IPS-20b (cell line): ENCODE measurements at regions not wholly inside any gene's neighbourhood (a gene's known extent, or its start where the extent isn't known, plus 50 kb on each side); places are given as distances from the start of the nearest gene placed in this dataset.

ENCODE experiments used
- H3K27ac ChIP-seq: one replicate; pipeline ENCODE4 v1.5.1; 2013; ENCODE audit warnings: low read length
- H3K27me3 ChIP-seq: 2 replicates; pipeline ENCODE4 v1.6.1; 2013; ENCODE audit warnings: mild to moderate bottlenecking, low read length, inconsistent platforms; ENCODE audit not compliant: insufficient read depth
- H3K36me3 ChIP-seq: 2 replicates; pipeline ENCODE4 v1.6.1; 2013; ENCODE audit warnings: low read depth, mild to moderate bottlenecking, inconsistent platforms, low read length, moderate library complexity; ENCODE audit not compliant: insufficient read depth
- H3K4me1 ChIP-seq: 2 replicates; pipeline ENCODE4 v1.6.1; 2013; ENCODE audit warnings: mild to moderate bottlenecking, control low read depth, inconsistent platforms, low read length, moderate library complexity; ENCODE audit not compliant: insufficient read depth
- H3K4me3 ChIP-seq: 2 replicates; pipeline ENCODE4 v1.5.1; 2013; ENCODE audit warnings: mild to moderate bottlenecking, low read length, inconsistent platforms
- H3K9ac ChIP-seq: 2 replicates; pipeline ENCODE4 v1.6.1; 2013; ENCODE audit warnings: low read depth, mild to moderate bottlenecking, inconsistent platforms, low read length, moderate library complexity
- H3K9me3 ChIP-seq: 2 replicates; pipeline ENCODE4 v1.6.1; 2013; ENCODE audit warnings: mild to moderate bottlenecking, low read depth, low read length, inconsistent platforms; ENCODE audit not compliant: insufficient read depth

- Histone ChIP-seq H3K27me3 (no peaks in the 10 kb centered on the region), H3K4me1 (peaks cover 6% of the 10 kb centered on the region; the same call in 1 of the 2 replicates), H3K9ac (no peak overlapping the region), H3K4me3 (no peak overlapping the region), H3K27ac (no peak overlapping the region), H3K36me3 (no peaks in the 10 kb centered on the region), H3K9me3 (no peaks in the 10 kb centered on the region)
Observed at GRCh38 chr13:73622381-73622780, 511.8 kb downstream of the KLF12 start.

GRCh38 chr13:73618275-73618865 is 515.8 kb downstream of the KLF12 start:
- H3K36me3 ChIP-seq, result no peaks in the 10 kb centered on the region
- no peak overlapping the region for H3K9ac ChIP-seq
- no peaks in the 10 kb centered on the region for H3K9me3 ChIP-seq
- H3K4me3 ChIP-seq, result no peak overlapping the region
- H3K27me3 ChIP-seq, result no peaks in the 10 kb centered on the region
- no peak overlapping the region for H3K27ac ChIP-seq
- H3K4me1 ChIP-seq, result peaks cover 6% of the 10 kb centered on the region; the same call in 1 of the 2 replicates

GRCh38 chr13:73616861-73617260 is 517.3 kb downstream of the KLF12 start:
- no peaks in the 10 kb centered on the region for H3K9me3 ChIP-seq
- H3K27me3 ChIP-seq, result no peaks in the 10 kb centered on the region
- H3K4me1 ChIP-seq, result peaks cover 6% of the 10 kb centered on the region; the same call in 1 of the 2 replicates
- H3K9ac ChIP-seq, result no peak overlapping the region
- H3K36me3 ChIP-seq, result no peaks in the 10 kb centered on the region
- H3K4me3 ChIP-seq, result no peak overlapping the region
- H3K27ac ChIP-seq, result no peak overlapping the region

- peaks cover 5% of the 10 kb centered on the region; the same call in 1 of the 2 replicates for H3K4me1 ChIP-seq
- H3K4me3 ChIP-seq, result no peak overlapping the region
- no peaks in the 10 kb centered on the region for H3K9me3 ChIP-seq
- no peak overlapping the region for H3K9ac ChIP-seq
- no peak overlapping the region for H3K27ac ChIP-seq
- H3K27me3 ChIP-seq, result no peaks in the 10 kb centered on the region
- H3K36me3 ChIP-seq, result no peaks in the 10 kb centered on the region
Observed at GRCh38 chr13:73610799-73611592, 523.2 kb downstream of the KLF12 start.

- H3K36me3 ChIP-seq, result no peaks in the 10 kb centered on the region
- no peak overlapping the region for H3K9ac ChIP-seq
- H3K9me3 ChIP-seq, result no peaks in the 10 kb centered on the region
- peaks cover 5% of the 10 kb centered on the region; the same call in 1 of the 2 replicates for H3K4me1 ChIP-seq
- H3K27me3 ChIP-seq, result no peaks in the 10 kb centered on the region
- no peak overlapping the region for H3K4me3 ChIP-seq
- H3K27ac ChIP-seq, result no peak overlapping the region
Observed at GRCh38 chr13:73608711-73609485, 525.3 kb downstream of the KLF12 start.

- H3K36me3 ChIP-seq, result no peaks in the 10 kb centered on the region
- H3K9me3 ChIP-seq, result no peaks in the 10 kb centered on the region
- H3K9ac ChIP-seq, result no peak overlapping the region
- H3K27me3 ChIP-seq, result no peaks in the 10 kb centered on the region
- H3K4me1 ChIP-seq, result peaks cover 5% of the 10 kb centered on the region; the same call in 1 of the 2 replicates
- H3K27ac ChIP-seq, result no peak overlapping the region
- H3K4me3 ChIP-seq, result no peak overlapping the region
Observed at GRCh38 chr13:73608157-73608516, 526.1 kb downstream of the KLF12 start.

- Histone ChIP-seq H3K4me1 (peaks cover 5% of the 10 kb centered on the region; the same call in 1 of the 2 replicates), H3K9ac (no peak overlapping the region), H3K27ac (no peak overlapping the region), H3K27me3 (no peaks in the 10 kb centered on the region), H3K36me3 (no peaks in the 10 kb centered on the region), H3K9me3 (no peaks in the 10 kb centered on the region), H3K4me3 (no peak overlapping the region)
Observed at GRCh38 chr13:73607489-73608156, 526.6 kb downstream of the KLF12 start.

- no peaks in the 10 kb centered on the region for H3K27me3 ChIP-seq
- H3K4me1 ChIP-seq, result peaks cover 5% of the 10 kb centered on the region; the same call in 1 of the 2 replicates
- no peaks in the 10 kb centered on the region for H3K9me3 ChIP-seq
- H3K9ac ChIP-seq, result no peak overlapping the region
- H3K36me3 ChIP-seq, result no peaks in the 10 kb centered on the region
- H3K4me3 ChIP-seq, result no peak overlapping the region
- no peak overlapping the region for H3K27ac ChIP-seq
Observed at GRCh38 chr13:73603646-73604045, 530.6 kb downstream of the KLF12 start.

- no peak overlapping the region for H3K27ac ChIP-seq
Observed at GRCh38 chr13:73602295-73602694, 531.9 kb downstream of the KLF12 start.

GRCh38 chr13:73601708-73602107 is 532.5 kb downstream of the KLF12 start:
- no peak overlapping the region for H3K4me3 ChIP-seq
- no peaks in the 10 kb centered on the region for H3K4me1 ChIP-seq
- no peak overlapping the region for H3K9ac ChIP-seq
- H3K9me3 ChIP-seq, result no peaks in the 10 kb centered on the region
- no peaks in the 10 kb centered on the region for H3K36me3 ChIP-seq
- H3K27ac ChIP-seq, result no peak overlapping the region
- no peaks in the 10 kb centered on the region for H3K27me3 ChIP-seq

More at GRCh38 chr13:73602295-73602694, 531.9 kb downstream of the KLF12 start:
- Histone ChIP-seq H3K4me1 (no peaks in the 10 kb centered on the region; the same call in 1 of the 2 replicates), H3K36me3 (no peaks in the 10 kb centered on the region), H3K9ac (no peak overlapping the region), H3K27me3 (no peaks in the 10 kb centered on the region), H3K4me3 (no peak overlapping the region), H3K9me3 (no peaks in the 10 kb centered on the region)
